Fibroblast of lung (primary cell): ENCODE measurements at regions not wholly inside any gene's neighbourhood (a gene's known extent, or its start where the extent isn't known, plus 50 kb on each side); places are given as distances from the start of the nearest gene placed in this dataset.

ENCODE experiments used
- DNase-seq, 2 donors: peaks; one replicate each; pipeline versions ENCODE4 v3.0.0 to v3.0.0-alpha.2; 2010; ENCODE audit warnings: low read depth in 2 of 2
- H2AFZ ChIP-seq: 2 replicates; pipeline ENCODE4 v1.5.1; 2012; ENCODE audit warnings: low read length, control low read depth, inconsistent platforms
- H3K27ac ChIP-seq: 2 replicates; pipeline ENCODE4 v1.5.1; 2011; ENCODE audit warnings: low read length, control low read depth; ENCODE audit not compliant: insufficient read depth
- H3K27me3 ChIP-seq: 2 replicates; pipeline ENCODE4 v1.5.1; 2011; ENCODE audit warnings: mild to moderate bottlenecking, low read length; ENCODE audit not compliant: control insufficient read depth, insufficient read depth
- H3K36me3 ChIP-seq: 2 replicates; pipeline ENCODE4 v1.5.1; 2011; ENCODE audit warnings: low read length; ENCODE audit not compliant: control insufficient read depth, insufficient read depth
- H3K4me1 ChIP-seq: 2 replicates; pipeline ENCODE4 v1.5.1; 2011; ENCODE audit warnings: low read length; ENCODE audit not compliant: control insufficient read depth, insufficient read depth; ENCODE audit errors: extremely low read depth
- H3K4me2 ChIP-seq: 2 replicates; pipeline ENCODE4 v1.5.1; 2011; ENCODE audit warnings: low read length, control low read depth; ENCODE audit not compliant: insufficient read depth; ENCODE audit errors: extremely low read depth
- H3K4me3 ChIP-seq, 4 experiments: fragments of 200-600 bp in 1 of 4; sonication (generic) in 1 of 4; replicated peaks in 1 of 4; 2 replicates each; pipeline ENCODE4 v1.5.1; 2011 to 2016; ENCODE audit warnings: low read length in 4 of 4, low read depth in 3 of 4, mild to moderate bottlenecking in 3 of 4, control low read depth in 2 of 4, inconsistent platforms in 1 of 4, mixed read lengths in 1 of 4; ENCODE audit not compliant: insufficient read depth in 1 of 4; ENCODE audit errors: control extremely low read depth in 1 of 4
- H3K79me2 ChIP-seq: 2 replicates; pipeline ENCODE4 v1.5.1; 2012; ENCODE audit warnings: mild to moderate bottlenecking, low read length, inconsistent platforms; ENCODE audit not compliant: control insufficient read depth, insufficient read depth
- H3K9ac ChIP-seq: 2 replicates; pipeline ENCODE4 v1.5.1; 2011; ENCODE audit warnings: mild to moderate bottlenecking, low read length, control low read depth; ENCODE audit not compliant: insufficient read depth
- H3K9me3 ChIP-seq: 2 replicates; pipeline ENCODE4 v1.5.1; 2012; ENCODE audit warnings: low read depth, low read length; ENCODE audit not compliant: control insufficient read depth, insufficient read depth
- H4K20me1 ChIP-seq: 2 replicates; pipeline ENCODE4 v1.5.1; 2011; ENCODE audit warnings: low read length; ENCODE audit not compliant: control insufficient read depth, insufficient read depth; ENCODE audit errors: extremely low read depth
- EZH2 ChIP-seq: IDR thresholded peaks from 2 replicates; pipeline ENCODE4 v1.5.1; 2012; ENCODE audit warnings: low read length, control low read depth, mild to moderate bottlenecking; ENCODE audit errors: missing control alignments
- TF ChIP-seq, protein P1 (sequence below), 2 donors: IDR thresholded peaks in 1 of 2; conservative IDR thresholded peaks in 1 of 2; 1 replicate in 1 of 2; 2 replicates in 1 of 2; pipeline ENCODE4 v1.5.1; 2011 to 2012; ENCODE audit warnings: low read length in 2 of 2, control low read depth in 1 of 2, inconsistent platforms in 1 of 2, low read depth in 1 of 2, mild to moderate bottlenecking in 1 of 2

- H3K36me3 ChIP-seq, result no peaks in the 10 kb centered on the region
- peak in 1 of 2 donors; percentile 30 for DNase-seq
- no peak overlapping the region for H2AFZ ChIP-seq
- no peak overlapping the region for H3K9ac ChIP-seq
- H3K4me1 ChIP-seq, result no peaks in the 10 kb centered on the region
- no peak overlapping the region for H3K27ac ChIP-seq
- no peaks in the 10 kb centered on the region for H3K79me2 ChIP-seq
- TF ChIP-seq EZH2, result no peak
- TF ChIP-seq, protein P1, sequence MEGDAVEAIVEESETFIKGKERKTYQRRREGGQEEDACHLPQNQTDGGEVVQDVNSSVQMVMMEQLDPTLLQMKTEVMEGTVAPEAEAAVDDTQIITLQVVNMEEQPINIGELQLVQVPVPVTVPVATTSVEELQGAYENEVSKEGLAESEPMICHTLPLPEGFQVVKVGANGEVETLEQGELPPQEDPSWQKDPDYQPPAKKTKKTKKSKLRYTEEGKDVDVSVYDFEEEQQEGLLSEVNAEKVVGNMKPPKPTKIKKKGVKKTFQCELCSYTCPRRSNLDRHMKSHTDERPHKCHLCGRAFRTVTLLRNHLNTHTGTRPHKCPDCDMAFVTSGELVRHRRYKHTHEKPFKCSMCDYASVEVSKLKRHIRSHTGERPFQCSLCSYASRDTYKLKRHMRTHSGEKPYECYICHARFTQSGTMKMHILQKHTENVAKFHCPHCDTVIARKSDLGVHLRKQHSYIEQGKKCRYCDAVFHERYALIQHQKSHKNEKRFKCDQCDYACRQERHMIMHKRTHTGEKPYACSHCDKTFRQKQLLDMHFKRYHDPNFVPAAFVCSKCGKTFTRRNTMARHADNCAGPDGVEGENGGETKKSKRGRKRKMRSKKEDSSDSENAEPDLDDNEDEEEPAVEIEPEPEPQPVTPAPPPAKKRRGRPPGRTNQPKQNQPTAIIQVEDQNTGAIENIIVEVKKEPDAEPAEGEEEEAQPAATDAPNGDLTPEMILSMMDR (conservative IDR thresholded peaks at IDR 0.05 in 1 of 2, IDR thresholded peaks at IDR 0.05 in 1 of 2; ENCODE audit: low read depth in 1 of 2, low read length in 2 of 2), result peak; percentile 75
- no peak overlapping the region for H3K4me3 ChIP-seq
- H3K27me3 ChIP-seq, result no peaks in the 10 kb centered on the region
- H3K9me3 ChIP-seq, result no peaks in the 10 kb centered on the region
- no peak overlapping the region for H3K4me2 ChIP-seq
- H4K20me1 ChIP-seq, result no peaks in the 10 kb centered on the region
Observed at GRCh38 chr19:29263305-29264135, 50.6 kb upstream of the UQCRFS1 start.

GRCh38 chr19:29264897-29265296 is 51.9 kb upstream of the UQCRFS1 start:
- Histone ChIP-seq H4K20me1 (no peaks in the 10 kb centered on the region), H3K4me3 (no peak overlapping the region), H3K4me2 (no peak overlapping the region), H3K27ac (no peak overlapping the region), H3K9me3 (no peaks in the 10 kb centered on the region), H3K27me3 (no peaks in the 10 kb centered on the region), H3K79me2 (no peaks in the 10 kb centered on the region), H3K9ac (no peak overlapping the region), H3K4me1 (no peaks in the 10 kb centered on the region), H2AFZ (no peak overlapping the region), H3K36me3 (no peaks in the 10 kb centered on the region)
- TF ChIP-seq, protein P1 (conservative IDR thresholded peaks at IDR 0.05 in 1 of 2, IDR thresholded peaks at IDR 0.05 in 1 of 2; ENCODE audit: low read depth in 1 of 2, low read length in 2 of 2), result no peak
- no peak for TF ChIP-seq EZH2
- DNase-seq, result no peak

DNA sequence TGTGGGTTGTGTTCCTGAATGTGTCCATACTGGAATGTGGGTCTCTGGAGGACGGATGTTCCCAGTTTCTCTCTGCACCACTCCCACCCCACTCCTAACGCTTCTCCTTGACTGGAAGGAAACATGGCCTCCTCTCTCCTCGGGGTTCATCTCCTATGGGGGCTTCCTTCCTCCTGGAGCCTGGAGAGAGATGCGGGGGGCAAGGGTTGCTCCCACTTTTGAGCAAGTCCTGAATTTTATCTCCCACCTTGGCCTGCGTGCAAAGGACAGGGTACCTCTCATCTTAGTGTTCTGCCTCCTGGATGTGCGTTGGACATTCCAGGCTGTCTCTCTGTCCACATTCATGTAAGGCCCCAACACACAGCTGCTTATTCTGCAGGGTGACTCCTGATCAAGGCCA is 52.5 kb upstream of the UQCRFS1 start:
- Histone ChIP-seq H3K9ac (no peak overlapping the region), H3K36me3 (no peaks in the 10 kb centered on the region), H3K4me3 (no peak overlapping the region), H2AFZ (no peak overlapping the region), H3K9me3 (no peaks in the 10 kb centered on the region), H3K79me2 (no peaks in the 10 kb centered on the region), H4K20me1 (no peaks in the 10 kb centered on the region), H3K4me2 (no peak overlapping the region), H3K4me1 (no peaks in the 10 kb centered on the region), H3K27ac (no peak overlapping the region), H3K27me3 (no peaks in the 10 kb centered on the region)
- no peak for TF ChIP-seq EZH2
- TF ChIP-seq, protein P1 (conservative IDR thresholded peaks at IDR 0.05 in 1 of 2, IDR thresholded peaks at IDR 0.05 in 1 of 2; ENCODE audit: low read depth in 1 of 2, low read length in 2 of 2), result no peak
- DNase-seq, result no peak
